ENCODE measurements at regions not wholly inside any gene's neighbourhood (a gene's known extent, or its start where the extent isn't known, plus 50 kb on each side); places are given as distances from the start of the nearest gene placed in this dataset.

- no peak for TF ChIP-seq POLR2A (IDR thresholded peaks at IDR 0.05)
- no peak for TF ChIP-seq CTCF (IDR thresholded peaks at IDR 0.05)
- TF ChIP-seq POLR2AphosphoS5 (IDR thresholded peaks at IDR 0.05), result no peak
- TF ChIP-seq EP300 (IDR thresholded peaks at IDR 0.05), result no peak
Observed at GRCh38 chr18:73668051-73668450, 479.6 kb downstream of the FBXO15 start.

GRCh38 chr18:73666772-73667171 lies 480.9 kb downstream of the FBXO15 start:
- WGBS, 2 donors, result 85 to 93% methylated on average over 1 of the region's 1 CpG
- intact Hi-C loops (cut with DNase I), result no loop called here
- no peaks in the 10 kb centered on the region for H3K36me3 ChIP-seq
- no peaks in the 10 kb centered on the region for H3K4me1 ChIP-seq
- DNase-seq, result no peak
- TF ChIP-seq EP300 (IDR thresholded peaks at IDR 0.05) (no peak), CTCF (IDR thresholded peaks at IDR 0.05) (no peak), POLR2A (IDR thresholded peaks at IDR 0.05) (no peak), POLR2AphosphoS5 (IDR thresholded peaks at IDR 0.05) (no peak)
- no peak overlapping the region for H3K4me3 ChIP-seq
- no peak overlapping the region for H3K27ac ChIP-seq
- H3K9me3 ChIP-seq, result no peaks in the 10 kb centered on the region
- H3K27me3 ChIP-seq, result no peaks in the 10 kb centered on the region

More at GRCh38 chr18:73668051-73668450, 479.6 kb downstream of the FBXO15 start:
- no peak overlapping the region for H3K4me3 ChIP-seq
- 53 to 77% methylated on average over 1 of the region's 1 CpG for WGBS, 2 donors
- no peaks in the 10 kb centered on the region for H3K9me3 ChIP-seq
- H3K36me3 ChIP-seq, result no peaks in the 10 kb centered on the region
- H3K4me1 ChIP-seq, result no peaks in the 10 kb centered on the region
- intact Hi-C loops (cut with DNase I), result no loop called here
- no peaks in the 10 kb centered on the region for H3K27me3 ChIP-seq
- DNase-seq, result no peak
- H3K27ac ChIP-seq, result no peak overlapping the region

GRCh38 chr18:73664896-73665295 lies 482.7 kb downstream of the FBXO15 start:
- Histone ChIP-seq H3K4me3 (no peak overlapping the region), H3K9me3 (no peaks in the 10 kb centered on the region), H3K4me1 (no peaks in the 10 kb centered on the region), H3K36me3 (no peaks in the 10 kb centered on the region), H3K27me3 (no peaks in the 10 kb centered on the region), H3K27ac (no peak overlapping the region)
- DNase-seq, result no peak
- intact Hi-C loops (cut with DNase I), result no loop called here
- 83 to 96% methylated on average over 2 of the region's 2 CpGs for WGBS, 2 donors
- no peak for TF ChIP-seq CTCF (IDR thresholded peaks at IDR 0.05)
- no peak for TF ChIP-seq POLR2AphosphoS5 (IDR thresholded peaks at IDR 0.05)
- no peak for TF ChIP-seq EP300 (IDR thresholded peaks at IDR 0.05)
- no peak for TF ChIP-seq POLR2A (IDR thresholded peaks at IDR 0.05)

GRCh38 chr18:73663581-73663980 lies 484.1 kb downstream of the FBXO15 start:
- Histone ChIP-seq H3K27ac (no peak overlapping the region), H3K27me3 (no peaks in the 10 kb centered on the region), H3K4me3 (no peak overlapping the region), H3K9me3 (no peaks in the 10 kb centered on the region), H3K4me1 (no peaks in the 10 kb centered on the region), H3K36me3 (no peaks in the 10 kb centered on the region)
- no peak for DNase-seq
- WGBS, 2 donors, result 80 to 84% methylated on average over 2 of the region's 2 CpGs
- no peak for TF ChIP-seq EP300 (IDR thresholded peaks at IDR 0.05)
- no peak for TF ChIP-seq CTCF (IDR thresholded peaks at IDR 0.05)
- no peak for TF ChIP-seq POLR2AphosphoS5 (IDR thresholded peaks at IDR 0.05)
- no peak for TF ChIP-seq POLR2A (IDR thresholded peaks at IDR 0.05)
- intact Hi-C loops (cut with DNase I), result no loop called here

- H3K4me1 ChIP-seq, result no peaks in the 10 kb centered on the region
- DNase-seq, result no peak
- WGBS, 2 donors, result 67 to 78% methylated on average over 4 of the region's 4 CpGs
- no peaks in the 10 kb centered on the region for H3K27me3 ChIP-seq
- intact Hi-C loops (cut with DNase I), result no loop called here
- no peak overlapping the region for H3K4me3 ChIP-seq
- no peak overlapping the region for H3K27ac ChIP-seq
- TF ChIP-seq EP300 (IDR thresholded peaks at IDR 0.05) (no peak), POLR2A (IDR thresholded peaks at IDR 0.05) (no peak), POLR2AphosphoS5 (IDR thresholded peaks at IDR 0.05) (no peak), CTCF (IDR thresholded peaks at IDR 0.05) (no peak)
- no peaks in the 10 kb centered on the region for H3K36me3 ChIP-seq
- no peaks in the 10 kb centered on the region for H3K9me3 ChIP-seq
Observed at GRCh38 chr18:73662421-73662820, 485.2 kb downstream of the FBXO15 start.
